Tibial artery (tissue), 4 donors: ENCODE measurements at regions not wholly inside any gene's neighbourhood (a gene's known extent, or its start where the extent isn't known, plus 50 kb on each side); places are given as distances from the start of the nearest gene placed in this dataset.

ENCODE experiments used
- DNase-seq, 2 donors: peaks; one replicate each; pipeline ENCODE4 v3.0.0-alpha.2; 2019
- H3K27ac ChIP-seq, 2 donors: fragments of 200-600 bp; sonication (generic) in 1 of 2; 1 replicate in 1 of 2; 2 replicates in 1 of 2; pipeline ENCODE4 v1.5.1; 2018 to 2019; ENCODE audit warnings: mild to moderate bottlenecking in 1 of 2
- H3K27me3 ChIP-seq, 2 donors: fragments of 200-600 bp; sonication (generic) in 1 of 2; one replicate each; pipeline versions ENCODE4 v1.5.1 to v1.6.0; 2016 to 2019
- H3K36me3 ChIP-seq, 3 donors: fragments of 200-600 bp; sonication (generic) in 2 of 3; one replicate each; pipeline ENCODE4 v1.5.1; 2016 to 2019; ENCODE audit warnings: mild to moderate bottlenecking in 2 of 3
- H3K4me1 ChIP-seq, 4 donors: fragments of 200-600 bp; sonication (generic) in 2 of 4; 1 replicate in 3 of 4; 2 replicates in 1 of 4; pipeline ENCODE4 v1.5.1; 2016 to 2019
- H3K4me3 ChIP-seq, 2 donors: fragments of 200-600 bp; sonication (generic) in 1 of 2; 1 replicate in 1 of 2; 2 replicates in 1 of 2; pipeline ENCODE4 v1.5.1; 2018 to 2019; ENCODE audit warnings: mild to moderate bottlenecking in 2 of 2
- H3K9me3 ChIP-seq, 3 donors: fragments of 200-600 bp; sonication (generic) in 1 of 3; one replicate each; pipeline ENCODE4 v1.5.1; 2016 to 2019
- intact Hi-C: fragments of 100-400 bp; cut with DNase I; formaldehyde crosslinking; loops from one replicate; pipeline ENCODE4 v1.15.0; 2023; ENCODE audit warnings: low total_unique reads
- TF ChIP-seq, protein P1 (sequence below), 2 experiments: fragments of 200-600 bp in 1 of 2; fragments of 450-650 bp in 1 of 2; IDR thresholded peaks; one replicate each; pipeline ENCODE4 v1.5.1; 2017 to 2019; ENCODE audit warnings: antibody characterized with exemption in 2 of 2, mild to moderate bottlenecking in 1 of 2, moderate library complexity in 1 of 2

DNA sequence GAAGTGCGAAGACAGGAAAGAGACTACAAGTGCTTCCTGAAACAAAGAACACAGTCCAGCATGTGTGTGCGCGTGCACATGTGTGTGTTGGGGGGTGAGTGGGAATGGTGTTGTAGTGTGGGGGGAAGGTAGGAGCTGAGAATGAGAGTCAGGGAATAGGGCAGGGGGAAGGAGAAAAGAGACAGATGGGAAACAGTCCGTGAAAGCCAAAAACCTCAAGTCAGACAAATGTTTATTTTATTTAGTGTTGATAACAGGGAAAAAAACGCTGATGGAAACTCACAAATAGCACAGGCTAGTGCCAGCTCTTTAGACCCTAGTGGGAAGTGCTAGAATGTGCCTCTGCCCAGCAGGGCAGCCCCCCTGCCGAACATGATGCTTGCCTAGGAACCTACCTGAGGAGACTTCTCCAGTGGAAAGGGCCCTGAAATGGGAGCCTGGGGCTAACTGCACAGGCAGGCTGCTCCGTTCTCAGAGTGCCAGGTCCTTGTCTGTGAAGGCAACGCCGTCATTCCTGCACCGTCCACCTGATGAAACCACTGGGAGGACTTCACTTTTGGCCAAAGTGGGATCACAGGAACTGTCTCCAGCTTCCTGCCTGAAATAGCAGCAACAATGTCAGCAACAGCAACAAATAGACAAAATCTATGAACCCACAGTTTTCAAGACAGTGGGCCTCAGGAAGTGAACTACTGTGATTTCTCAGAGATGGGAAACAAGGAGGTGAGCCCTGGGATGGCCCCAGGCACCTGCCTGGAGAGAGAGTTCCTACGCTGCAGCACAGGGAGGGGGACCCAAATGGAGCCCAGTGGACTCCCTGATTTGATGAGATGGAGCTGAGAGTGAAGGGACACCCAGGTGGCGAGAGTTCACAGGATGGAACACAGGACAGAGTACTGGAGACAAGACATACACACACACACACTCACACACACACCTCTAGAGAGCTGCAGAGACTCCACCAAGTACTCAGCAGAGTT, 379.7 kb downstream of the RPS24 start:
- intact Hi-C loops = no loop called here
- no peak overlapping the region for H3K4me3 ChIP-seq
- TF ChIP-seq, protein P1, sequence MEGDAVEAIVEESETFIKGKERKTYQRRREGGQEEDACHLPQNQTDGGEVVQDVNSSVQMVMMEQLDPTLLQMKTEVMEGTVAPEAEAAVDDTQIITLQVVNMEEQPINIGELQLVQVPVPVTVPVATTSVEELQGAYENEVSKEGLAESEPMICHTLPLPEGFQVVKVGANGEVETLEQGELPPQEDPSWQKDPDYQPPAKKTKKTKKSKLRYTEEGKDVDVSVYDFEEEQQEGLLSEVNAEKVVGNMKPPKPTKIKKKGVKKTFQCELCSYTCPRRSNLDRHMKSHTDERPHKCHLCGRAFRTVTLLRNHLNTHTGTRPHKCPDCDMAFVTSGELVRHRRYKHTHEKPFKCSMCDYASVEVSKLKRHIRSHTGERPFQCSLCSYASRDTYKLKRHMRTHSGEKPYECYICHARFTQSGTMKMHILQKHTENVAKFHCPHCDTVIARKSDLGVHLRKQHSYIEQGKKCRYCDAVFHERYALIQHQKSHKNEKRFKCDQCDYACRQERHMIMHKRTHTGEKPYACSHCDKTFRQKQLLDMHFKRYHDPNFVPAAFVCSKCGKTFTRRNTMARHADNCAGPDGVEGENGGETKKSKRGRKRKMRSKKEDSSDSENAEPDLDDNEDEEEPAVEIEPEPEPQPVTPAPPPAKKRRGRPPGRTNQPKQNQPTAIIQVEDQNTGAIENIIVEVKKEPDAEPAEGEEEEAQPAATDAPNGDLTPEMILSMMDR (IDR thresholded peaks at IDR 0.05) = no peak
- H3K9me3 ChIP-seq = no peaks in the 10 kb centered on the region
- DNase-seq = peak in 1 of 2 donors; percentile 41
- no peaks in the 10 kb centered on the region for H3K27me3 ChIP-seq
- H3K27ac ChIP-seq = no peak overlapping the region
- H3K36me3 ChIP-seq = no peaks in the 10 kb centered on the region
- peaks cover 0 to 23% (median 14%) of the 10 kb centered on the region in 4 donors for H3K4me1 ChIP-seq

DNA sequence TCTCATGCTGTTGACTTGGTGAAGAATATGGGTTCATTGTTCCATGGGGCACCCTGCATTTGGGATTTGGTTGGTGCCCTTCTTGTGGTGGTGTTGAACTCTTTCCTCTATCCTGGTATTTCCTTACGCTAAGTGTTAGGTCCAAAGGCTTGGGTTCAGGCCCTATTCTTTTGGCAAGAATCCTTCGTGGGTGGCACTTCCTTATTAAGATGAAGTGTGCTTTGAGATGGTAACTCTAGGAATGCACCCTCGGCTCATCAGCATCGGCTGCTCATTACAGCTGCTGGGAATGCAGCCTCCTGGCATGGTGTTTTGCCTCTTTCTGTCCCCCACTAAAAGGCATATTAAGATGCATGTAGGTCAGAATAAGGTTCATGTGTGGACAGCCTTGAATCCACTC, 380.7 kb downstream of the RPS24 start:
- DNase-seq = peak in 1 of 2 donors; percentile 12

DNA sequence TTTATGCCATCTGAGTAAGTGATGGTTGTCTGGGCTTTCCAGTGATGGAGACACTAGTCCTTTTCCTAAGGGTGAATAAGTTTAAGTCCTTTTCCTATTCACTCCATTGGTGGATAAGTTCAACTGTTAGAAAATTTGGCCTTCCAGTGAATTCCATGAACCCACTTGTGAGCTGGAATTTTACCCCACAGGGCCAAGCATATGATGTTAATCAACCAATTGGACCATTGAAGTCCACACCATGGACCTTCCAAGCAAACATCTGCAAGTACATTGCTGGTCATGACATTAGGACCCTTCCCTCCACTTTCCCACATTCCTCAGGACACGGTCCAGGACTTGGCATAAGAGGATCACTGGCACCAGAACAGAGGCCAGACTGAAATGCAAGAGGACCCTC, 381.4 kb downstream of the RPS24 start:
- TF ChIP-seq, protein P1 (IDR thresholded peaks at IDR 0.05) = no peak
- H3K36me3 ChIP-seq = no peaks in the 10 kb centered on the region
- no peaks in the 10 kb centered on the region for H3K9me3 ChIP-seq
- no peak overlapping the region for H3K27ac ChIP-seq
- H3K27me3 ChIP-seq = no peaks in the 10 kb centered on the region
- intact Hi-C loops = no loop called here
- peak in 1 of 2 donors; percentile 20 for DNase-seq
- peaks cover 0 to 11% (median 6%) of the 10 kb centered on the region in 4 donors for H3K4me1 ChIP-seq
- H3K4me3 ChIP-seq = no peak overlapping the region

More for the DNA sequence above, 380.7 kb downstream of the RPS24 start:
- intact Hi-C loops = no loop called here
- peaks cover 0 to 13% (median 6%) of the 10 kb centered on the region in 4 donors for H3K4me1 ChIP-seq
- no peaks in the 10 kb centered on the region for H3K27me3 ChIP-seq
- H3K36me3 ChIP-seq = no peaks in the 10 kb centered on the region
- H3K27ac ChIP-seq = no peak overlapping the region
- H3K4me3 ChIP-seq = no peak overlapping the region
- no peaks in the 10 kb centered on the region for H3K9me3 ChIP-seq
- TF ChIP-seq, protein P1 (IDR thresholded peaks at IDR 0.05) = no peak

DNA sequence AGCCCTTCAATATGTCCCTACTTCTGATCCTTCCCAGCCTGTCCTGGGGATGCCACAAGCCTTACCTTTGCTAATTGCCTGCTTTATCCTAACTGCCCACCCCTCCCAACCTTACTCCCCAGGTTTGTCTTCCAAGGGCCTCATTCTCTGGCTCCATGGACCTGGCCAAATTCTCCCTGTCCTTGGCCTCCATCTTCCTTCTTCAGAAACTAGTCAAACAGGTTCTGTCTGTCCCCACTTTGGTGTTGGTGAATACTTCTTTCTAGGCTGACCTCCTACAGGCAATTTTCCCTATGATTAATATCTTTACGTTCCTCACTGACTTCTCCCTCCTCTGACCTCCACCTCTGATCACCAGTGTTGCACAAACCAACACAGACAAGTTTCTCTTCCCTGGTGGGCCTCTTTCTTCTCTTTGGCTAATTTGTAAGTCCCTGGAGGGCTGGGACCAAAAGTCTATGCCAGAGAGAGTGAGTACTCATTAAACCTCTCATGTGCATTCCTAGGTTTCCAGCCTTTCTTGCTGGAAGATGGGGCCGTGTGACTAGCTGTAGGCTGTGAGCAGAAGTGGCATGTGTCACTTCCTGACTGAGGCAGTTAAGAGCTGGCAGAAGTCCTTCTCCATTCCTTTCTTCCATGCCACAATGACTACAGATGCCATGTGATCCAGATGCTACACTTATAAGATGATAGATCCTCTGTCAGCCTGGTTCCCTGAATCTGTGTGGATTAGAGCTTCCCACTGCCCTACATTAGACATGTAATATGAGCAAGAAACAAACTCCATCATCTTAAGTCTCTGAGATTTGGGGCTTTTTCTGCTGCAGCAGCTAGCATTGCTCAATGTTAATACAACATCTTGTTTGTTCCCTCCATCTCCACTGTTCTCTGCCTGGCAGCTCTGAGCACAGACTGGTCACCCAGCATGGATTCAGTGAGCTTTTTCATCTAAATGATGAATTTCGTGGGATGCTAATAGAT, 382.7 kb downstream of the RPS24 start:
- Histone ChIP-seq H3K4me3 (no peak overlapping the region), H3K27ac (no peak overlapping the region), H3K36me3 (no peaks in the 10 kb centered on the region), H3K27me3 (no peaks in the 10 kb centered on the region), H3K4me1 (peaks cover 0 to 11% (median 6%) of the 10 kb centered on the region in 4 donors), H3K9me3 (no peaks in the 10 kb centered on the region)
- intact Hi-C loops = no loop called here
- TF ChIP-seq, protein P1 (IDR thresholded peaks at IDR 0.05) = no peak
- DNase-seq = peak in 1 of 2 donors; percentile 27
